8988T (cell line): ENCODE measurements at regions not wholly inside any gene's neighbourhood (a gene's known extent, or its start where the extent isn't known, plus 50 kb on each side); places are given as distances from the start of the nearest gene placed in this dataset.
A peak's percentile ranks its signal among the peaks of the same experiment; 100 is the strongest.
"Not testable (repeated sequence)": the region's sequence is repeated elsewhere in the genome, so short reads cannot be mapped to it uniquely, and the experiment has no call there.

Source experiments
- DNase-seq: peaks from one replicate; pipeline ENCODE4 v3.0.0; 2011

DNA sequence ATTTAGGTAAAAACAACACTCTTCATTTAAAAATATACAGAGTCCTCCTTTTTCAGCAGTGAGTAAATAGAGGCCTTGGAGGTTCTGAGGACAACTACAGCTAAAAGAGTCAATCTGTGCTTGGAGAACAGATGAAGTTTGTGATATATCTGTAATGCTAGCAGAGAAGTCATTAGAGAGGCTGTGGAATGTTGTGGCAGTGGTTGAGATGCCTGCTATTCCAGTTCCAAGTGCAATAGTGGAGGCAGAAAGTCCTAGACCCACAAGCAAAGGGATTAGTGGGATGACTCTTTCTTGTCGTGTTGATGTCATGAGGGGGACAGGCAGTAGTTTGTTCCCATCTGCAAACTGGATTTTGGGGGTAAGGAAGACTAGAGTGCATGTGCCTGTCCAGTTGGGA is 62.1 kb upstream of the EZR start:
- not testable (repeated sequence) for DNase-seq

DNA sequence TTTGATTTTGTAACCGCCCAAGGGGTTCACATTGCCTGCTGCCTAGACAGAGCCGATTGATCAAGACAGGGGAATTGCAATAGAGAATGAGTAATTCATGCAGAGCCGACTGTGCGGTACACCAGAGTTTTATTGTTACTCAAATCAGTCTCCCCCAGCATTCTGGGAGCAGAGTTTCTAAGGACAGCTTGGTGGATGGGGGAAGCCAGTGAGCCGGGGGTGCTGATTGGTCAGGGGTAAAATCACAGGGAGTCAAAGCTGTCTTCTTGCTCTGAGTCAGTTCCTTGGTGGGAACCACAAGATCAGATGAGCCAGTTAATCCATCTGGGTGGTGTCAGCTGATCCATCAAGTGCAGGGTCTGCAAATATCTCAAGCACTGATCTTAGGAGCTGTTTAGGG is 60.0 kb upstream of the EZR start:
- no peak for DNase-seq

DNA sequence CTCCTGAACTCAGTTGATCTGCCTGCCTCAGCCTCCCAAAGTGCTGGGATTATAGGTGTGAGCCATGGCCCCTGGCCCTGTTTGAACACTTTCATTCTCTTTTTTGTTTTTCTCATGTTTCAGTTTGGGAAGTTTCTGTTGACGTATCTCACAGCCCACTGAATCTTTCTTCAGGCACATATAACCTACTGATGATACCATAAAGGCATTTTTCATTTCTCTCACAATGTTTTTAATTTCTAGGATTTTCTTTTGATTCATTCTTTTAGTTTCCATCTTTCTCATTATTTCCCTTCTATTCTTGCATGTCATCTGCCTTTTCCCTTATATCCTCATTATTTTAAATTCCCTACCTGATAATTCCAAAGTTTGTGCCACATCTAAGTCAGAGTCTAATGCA is 58.5 kb upstream of the EZR start:
- no peak for DNase-seq

DNA sequence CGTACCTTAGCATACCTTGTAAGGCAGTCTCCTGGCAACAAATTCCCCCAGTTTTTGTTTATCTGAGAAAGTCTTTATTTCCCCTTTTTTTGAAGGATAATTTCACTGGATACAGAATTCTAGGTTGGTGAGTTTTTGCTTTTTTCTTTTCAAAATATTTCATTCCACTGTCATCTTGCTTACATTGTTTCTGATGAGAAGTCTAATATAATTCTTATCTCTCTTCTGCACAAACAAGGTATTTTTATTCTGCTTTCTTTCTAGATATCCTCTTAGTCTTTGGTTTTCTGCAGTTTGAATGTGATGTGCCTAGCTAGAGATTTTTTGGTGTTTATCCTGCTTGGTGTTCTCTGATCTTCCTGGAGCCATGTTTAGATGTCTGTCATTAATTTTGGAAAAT is 57.7 kb upstream of the EZR start:
- no peak for DNase-seq

DNA sequence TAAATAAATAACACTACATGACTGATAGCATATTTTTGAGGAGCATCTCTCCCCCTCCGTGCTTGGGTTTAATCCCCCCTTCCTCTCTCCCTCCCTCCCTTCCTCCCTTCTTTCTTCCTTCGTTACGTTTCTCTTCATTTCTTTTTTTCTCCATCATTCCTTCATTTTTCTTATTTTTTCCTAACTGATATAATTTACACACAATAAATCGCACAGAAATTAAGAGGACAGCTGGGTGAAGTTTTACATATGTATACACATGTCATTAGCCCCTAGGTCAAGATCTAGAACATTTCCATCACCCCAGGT is 51.4 kb upstream of the EZR start:
- DNase-seq: no peak

DNA sequence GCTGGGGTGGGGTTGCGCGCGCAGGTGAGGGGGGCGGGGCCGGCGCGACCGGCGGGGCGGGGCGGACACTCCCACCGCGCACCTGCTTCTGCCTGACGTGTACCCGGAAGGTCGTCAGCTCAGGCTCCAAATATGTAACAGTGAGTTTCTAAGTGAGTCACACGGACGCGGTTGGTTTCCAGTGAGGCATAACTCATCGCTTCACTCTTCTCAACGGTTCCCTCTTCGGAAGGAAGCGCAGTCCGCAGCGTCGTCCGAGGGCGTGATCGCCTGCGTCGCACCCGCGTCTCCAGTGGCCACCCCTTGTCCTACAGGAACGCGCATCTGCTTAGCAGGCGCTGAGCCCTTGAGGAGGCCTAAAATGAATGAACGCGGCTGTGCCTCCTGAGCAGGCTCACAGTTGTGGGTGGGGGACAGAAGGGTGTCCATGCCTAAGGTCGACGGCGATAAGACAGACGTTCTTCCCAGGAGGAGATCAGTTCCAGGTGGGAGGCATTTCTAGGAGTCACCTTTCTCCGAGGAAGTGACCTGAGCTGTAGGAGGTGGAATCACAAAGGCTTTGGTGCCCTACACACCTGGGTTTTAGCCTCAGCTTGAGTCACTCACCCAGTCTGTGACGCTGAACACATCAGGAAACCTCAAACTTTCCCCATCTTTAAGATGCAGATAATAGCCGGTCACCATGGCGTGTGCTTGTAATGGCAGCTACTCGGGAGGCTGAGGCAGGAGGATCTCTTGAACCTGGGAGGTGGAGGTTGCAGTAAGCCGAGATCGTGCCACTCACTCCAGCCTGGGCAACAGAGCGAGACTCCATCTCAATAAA is 50.9 kb upstream of the EZR start:
- peak; percentile 85 for DNase-seq

DNA sequence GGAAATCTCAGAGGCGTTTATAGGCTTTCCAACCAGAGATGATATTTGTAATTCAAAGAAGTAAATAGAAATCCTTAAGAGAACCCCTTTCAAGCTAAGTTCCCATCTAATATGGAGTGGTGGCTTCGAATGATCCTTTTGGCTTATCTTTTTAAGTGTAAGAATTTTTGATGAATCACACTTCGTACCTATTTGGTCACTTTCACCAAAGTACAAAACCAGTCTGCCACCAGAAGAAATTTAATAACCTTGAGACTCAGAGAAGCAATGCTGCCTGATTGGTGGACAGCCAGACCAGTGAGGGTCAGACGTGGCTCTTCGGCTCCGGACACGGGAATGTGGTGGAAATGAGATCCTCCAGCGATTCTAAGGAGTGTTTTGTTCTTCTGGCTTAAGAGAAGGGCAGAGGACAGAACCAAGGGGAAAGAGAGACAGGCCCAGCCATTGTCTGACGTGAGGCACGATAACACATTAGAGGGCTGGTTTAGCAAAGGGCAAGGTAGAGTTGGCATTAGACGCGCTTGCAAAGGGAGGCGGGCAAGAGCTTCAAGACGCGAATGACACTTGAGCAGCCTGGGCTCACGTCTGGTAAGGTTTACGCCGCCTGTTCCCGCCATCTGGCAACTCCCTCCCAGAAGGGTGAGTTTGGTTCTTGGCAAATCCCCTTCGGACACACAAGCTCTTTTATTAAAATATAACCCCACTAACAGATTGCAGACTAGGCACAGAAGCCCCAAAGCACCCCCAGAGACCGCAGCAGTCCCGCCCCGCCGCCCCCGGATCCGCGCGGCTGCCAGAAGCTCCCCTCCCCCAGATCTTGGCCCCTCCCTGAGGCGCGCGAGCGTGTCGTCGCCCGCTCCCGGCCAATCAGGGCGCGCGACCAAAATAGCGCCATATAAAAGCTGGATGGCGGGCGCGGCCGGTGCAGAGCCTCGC is 50.0 kb upstream of the EZR start:
- peak; percentile 93 for DNase-seq
